ENCODE measurements at regions not wholly inside any gene's neighbourhood (a gene's known extent, or its start where the extent isn't known, plus 50 kb on each side); places are given as distances from the start of the nearest gene placed in this dataset.

DNA sequence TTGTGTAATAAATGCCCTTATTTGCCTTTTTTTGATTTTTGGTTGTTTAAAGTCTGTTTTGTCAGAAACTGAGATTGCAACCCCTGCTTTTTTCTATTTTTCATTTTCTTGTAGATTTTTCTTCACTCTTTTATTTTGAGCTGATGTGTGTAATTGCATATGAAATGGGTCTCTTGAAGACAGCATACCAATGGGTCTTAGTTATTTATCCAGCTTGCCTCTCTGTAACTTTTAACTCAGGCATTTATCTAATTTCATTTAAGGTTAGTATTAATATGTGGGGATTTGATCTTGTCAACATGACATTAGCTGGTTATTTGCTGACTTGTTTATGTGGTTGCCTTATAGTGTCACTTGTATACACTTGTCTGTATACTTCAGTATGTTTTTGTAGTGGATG, 378.0 kb downstream of the CPXCR1 start:
- DNase-seq (ENCODE audit: low read depth in 6 of 9, low spot score in 9 of 9): no peak
- no peak overlapping the region for H3K4me3 ChIP-seq (ENCODE audit: low read length in 2 of 2)
- H3K4me1 ChIP-seq (ENCODE audit: control insufficient read depth in 2 of 2, insufficient read depth in 2 of 2, low read length in 2 of 2): no peaks in the 10 kb centered on the region
- H3K27me3 ChIP-seq (ENCODE audit: control insufficient read depth in 2 of 2, insufficient read depth in 1 of 2, low read length in 1 of 2): no peaks in the 10 kb centered on the region
- peaks cover 0 to 16% of the 10 kb centered on the region in 2 donors for H3K9me3 ChIP-seq (ENCODE audit: control insufficient read depth in 2 of 2, insufficient read depth in 1 of 2, low read length in 1 of 2)
- H3K36me3 ChIP-seq (ENCODE audit: control insufficient read depth in 2 of 2, insufficient read depth in 2 of 2, low read length in 1 of 2): no peaks in the 10 kb centered on the region
- H3K27ac ChIP-seq (ENCODE audit: low read depth in 1 of 2, low read length in 1 of 2): no peak overlapping the region
